ENCODE measurements at regions not wholly inside any gene's neighbourhood (a gene's known extent, or its start where the extent isn't known, plus 50 kb on each side); places are given as distances from the start of the nearest gene placed in this dataset.

DNA sequence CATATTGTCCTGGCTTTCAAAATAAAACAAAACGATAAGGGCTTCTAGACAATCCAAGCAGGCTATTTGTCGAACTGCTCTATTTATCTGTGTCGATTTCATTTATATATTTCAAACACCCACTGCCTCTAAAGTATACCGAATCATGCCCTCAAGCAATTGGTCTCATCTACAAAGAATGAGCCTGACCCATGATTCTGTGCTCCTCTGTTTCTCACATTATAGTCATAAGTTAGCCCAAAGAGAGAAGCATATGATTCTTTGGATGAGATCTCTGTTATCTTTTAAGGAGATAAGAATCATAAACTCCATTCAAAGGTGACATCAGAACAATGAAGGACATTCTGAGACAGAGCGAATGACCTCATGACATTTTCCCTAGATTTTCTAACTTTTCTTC, 191.1 kb downstream of the MAP2K6 start:
- H3K27ac ChIP-seq: no peak overlapping the region
- H3K36me3 ChIP-seq: no peaks in the 10 kb centered on the region
- no peak overlapping the region for H3K4me3 ChIP-seq
- in situ Hi-C loops (cut with MboI; ENCODE audit: low sequenced_read_pairs in 4 of 4) (loop anchor here in 2 of 4 donors (5.0 to 10.0 kb wide), 2 partner anchors 539 to 542 kb away; no protein-coding TSS in a partner anchor), intact Hi-C loops (cut with DNase I; ENCODE audit: low total_unique reads) (loop anchor here (5.0 to 10.0 kb wide), 2 partner anchors 129 to 947 kb away; no protein-coding TSS in a partner anchor)
- H3K27me3 ChIP-seq: no peaks in the 10 kb centered on the region
- DNase-seq (no peak), ATAC-seq (no peak)
- no peaks in the 10 kb centered on the region for H3K9me3 ChIP-seq
- H3K4me1 ChIP-seq: peaks cover 27 to 35% of the 10 kb centered on the region in 2 donors
- TF ChIP-seq, protein P1, sequence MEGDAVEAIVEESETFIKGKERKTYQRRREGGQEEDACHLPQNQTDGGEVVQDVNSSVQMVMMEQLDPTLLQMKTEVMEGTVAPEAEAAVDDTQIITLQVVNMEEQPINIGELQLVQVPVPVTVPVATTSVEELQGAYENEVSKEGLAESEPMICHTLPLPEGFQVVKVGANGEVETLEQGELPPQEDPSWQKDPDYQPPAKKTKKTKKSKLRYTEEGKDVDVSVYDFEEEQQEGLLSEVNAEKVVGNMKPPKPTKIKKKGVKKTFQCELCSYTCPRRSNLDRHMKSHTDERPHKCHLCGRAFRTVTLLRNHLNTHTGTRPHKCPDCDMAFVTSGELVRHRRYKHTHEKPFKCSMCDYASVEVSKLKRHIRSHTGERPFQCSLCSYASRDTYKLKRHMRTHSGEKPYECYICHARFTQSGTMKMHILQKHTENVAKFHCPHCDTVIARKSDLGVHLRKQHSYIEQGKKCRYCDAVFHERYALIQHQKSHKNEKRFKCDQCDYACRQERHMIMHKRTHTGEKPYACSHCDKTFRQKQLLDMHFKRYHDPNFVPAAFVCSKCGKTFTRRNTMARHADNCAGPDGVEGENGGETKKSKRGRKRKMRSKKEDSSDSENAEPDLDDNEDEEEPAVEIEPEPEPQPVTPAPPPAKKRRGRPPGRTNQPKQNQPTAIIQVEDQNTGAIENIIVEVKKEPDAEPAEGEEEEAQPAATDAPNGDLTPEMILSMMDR (IDR thresholded peaks at IDR 0.05 in 4 of 5, conservative IDR thresholded peaks at IDR 0.05 in 1 of 5): no peak
- TF ChIP-seq POLR2A (IDR thresholded peaks at IDR 0.05): no peak

DNA sequence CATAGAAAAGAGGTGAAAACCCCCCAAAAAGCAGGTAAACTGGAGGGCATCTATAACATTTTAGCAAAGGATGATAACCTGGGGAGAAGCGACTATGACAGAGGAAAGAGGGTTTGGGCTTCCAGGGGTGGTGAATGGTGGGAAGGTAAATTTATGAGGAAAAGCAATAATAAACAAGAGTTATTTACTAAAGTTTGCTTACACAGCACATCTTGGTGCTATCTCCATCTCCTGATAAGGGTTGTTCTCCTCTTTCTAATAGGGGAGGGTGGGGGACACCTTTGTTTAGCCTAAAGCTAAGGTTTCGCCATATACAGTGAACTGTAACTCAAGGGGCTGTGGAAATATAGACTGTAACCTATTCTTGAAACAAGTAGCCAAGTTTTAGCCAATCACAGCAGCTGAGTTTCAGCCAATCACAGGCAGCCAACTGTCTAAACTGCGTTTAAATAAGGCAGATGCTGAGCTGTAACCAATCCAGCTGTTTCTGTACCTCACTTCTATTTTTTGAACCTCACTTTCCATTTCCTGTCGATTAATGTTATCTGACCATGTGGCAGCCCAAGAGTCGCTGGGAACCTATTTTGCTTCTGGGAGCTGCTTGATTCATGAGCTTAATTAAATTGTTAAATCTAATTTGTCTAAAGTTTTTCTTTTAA, 191.8 kb downstream of the MAP2K6 start:
- in situ Hi-C loops (cut with MboI; ENCODE audit: low sequenced_read_pairs in 4 of 4) (loop anchor here in 2 of 4 donors (5.0 to 10.0 kb wide), 2 partner anchors 539 to 541 kb away; no protein-coding TSS in a partner anchor), intact Hi-C loops (cut with DNase I; ENCODE audit: low total_unique reads) (loop anchor here (5.0 to 10.0 kb wide), 2 partner anchors 129 to 946 kb away; no protein-coding TSS in a partner anchor)
- Histone ChIP-seq H3K4me1 (peaks cover 27 to 35% of the 10 kb centered on the region in 2 donors), H3K27ac (peak overlapping the region in 1 of 4 donors; percentile 69), H3K9me3 (no peaks in the 10 kb centered on the region), H3K27me3 (no peaks in the 10 kb centered on the region), H3K4me3 (no peak overlapping the region), H3K36me3 (no peaks in the 10 kb centered on the region)
- no peak for ATAC-seq
- DNase-seq: no peak
- TF ChIP-seq POLR2A (IDR thresholded peaks at IDR 0.05): no peak
- TF ChIP-seq, protein P1 (IDR thresholded peaks at IDR 0.05 in 4 of 5, conservative IDR thresholded peaks at IDR 0.05 in 1 of 5): no peak

DNA sequence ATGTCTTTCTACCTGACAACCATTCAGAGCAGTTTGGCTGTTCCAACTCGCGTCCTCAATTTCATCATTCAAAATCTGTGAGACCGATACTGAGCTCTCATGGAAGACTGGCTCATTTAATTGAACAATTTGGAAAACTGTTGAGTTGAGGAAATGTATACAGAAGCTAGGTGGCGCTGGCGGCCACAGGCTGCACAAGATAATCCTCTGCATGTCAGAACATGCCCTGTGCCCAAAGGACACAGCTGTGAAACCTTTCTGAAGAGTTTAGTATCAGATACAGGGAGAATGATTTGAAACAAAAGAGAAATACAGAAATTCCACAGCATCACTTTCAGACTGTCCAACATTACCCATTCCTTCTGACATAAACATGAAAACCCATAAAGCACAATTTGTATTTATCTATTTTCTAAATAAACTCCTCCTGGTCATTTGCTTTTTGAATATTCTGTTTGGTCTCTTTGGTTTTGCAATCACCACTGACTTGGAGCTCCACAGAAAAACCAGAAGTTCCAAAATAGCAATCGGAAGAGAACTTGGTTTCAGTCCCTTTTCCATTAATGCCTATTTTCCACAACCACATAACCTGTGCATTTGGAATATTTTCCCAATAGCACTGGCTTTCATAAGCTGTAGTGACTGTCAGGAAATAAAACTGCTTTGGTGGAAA, 192.8 kb downstream of the MAP2K6 start:
- no peaks in the 10 kb centered on the region for H3K9me3 ChIP-seq
- intact Hi-C loops (cut with DNase I; ENCODE audit: low total_unique reads) (loop anchor here (5.0 to 10.0 kb wide), 2 partner anchors 128 to 945 kb away; no protein-coding TSS in a partner anchor), in situ Hi-C loops (cut with MboI; ENCODE audit: low sequenced_read_pairs in 4 of 4) (loop anchor here in 2 of 4 donors (5.0 to 10.0 kb wide), 2 partner anchors 538 to 540 kb away; no protein-coding TSS in a partner anchor)
- no peaks in the 10 kb centered on the region for H3K36me3 ChIP-seq
- TF ChIP-seq, protein P1 (IDR thresholded peaks at IDR 0.05 in 4 of 5, conservative IDR thresholded peaks at IDR 0.05 in 1 of 5): peak; percentile 78 to 94 (median 86)
- TF ChIP-seq POLR2A (IDR thresholded peaks at IDR 0.05): no peak
- ATAC-seq (peak; percentile 60 to 88), DNase-seq (peak; percentile 55 to 75)
- H3K4me3 ChIP-seq: no peak overlapping the region
- H3K4me1 ChIP-seq: peaks cover 27 to 35% of the 10 kb centered on the region in 2 donors
- H3K27me3 ChIP-seq: no peaks in the 10 kb centered on the region
- H3K27ac ChIP-seq: peak overlapping the region; percentile 69 to 80 (median 72)

DNA sequence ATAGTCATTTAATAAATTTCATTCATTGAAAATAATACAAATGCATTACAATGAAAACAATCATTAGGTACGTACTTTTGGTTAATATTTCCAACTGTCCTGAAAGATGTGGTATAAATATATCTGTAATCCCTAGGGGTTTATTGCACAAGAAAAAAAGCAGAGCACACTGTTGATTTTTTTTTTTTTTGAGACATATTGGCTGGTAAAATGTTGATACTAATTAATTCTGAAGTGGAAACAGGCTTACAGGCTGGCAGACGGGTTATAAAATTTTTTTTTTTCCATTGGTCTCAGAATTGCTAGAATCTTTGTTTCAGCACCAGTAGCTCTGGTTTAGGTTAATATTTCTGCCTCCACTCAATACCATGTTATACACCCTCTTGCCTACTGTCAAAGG, 193.6 kb downstream of the MAP2K6 start:
- Histone ChIP-seq H3K27ac (peak overlapping the region; percentile 69 to 80 (median 72)), H3K36me3 (no peaks in the 10 kb centered on the region), H3K4me3 (no peak overlapping the region), H3K27me3 (no peaks in the 10 kb centered on the region), H3K4me1 (peaks cover 27 to 35% of the 10 kb centered on the region in 2 donors), H3K9me3 (no peaks in the 10 kb centered on the region)
- DNase-seq (no peak), ATAC-seq (no peak)
- intact Hi-C loops (cut with DNase I; ENCODE audit: low total_unique reads) (loop anchor here (2.0 to 10.0 kb wide), 4 partner anchors 127 to 944 kb away; partner anchors contain the start of gene KCNJ2), in situ Hi-C loops (cut with MboI; ENCODE audit: low sequenced_read_pairs in 4 of 4) (loop anchor here in 2 of 4 donors (5.0 to 10.0 kb wide), 2 partner anchors 537 to 539 kb away; no protein-coding TSS in a partner anchor)
- TF ChIP-seq, protein P1 (IDR thresholded peaks at IDR 0.05 in 4 of 5, conservative IDR thresholded peaks at IDR 0.05 in 1 of 5): no peak
- TF ChIP-seq POLR2A (IDR thresholded peaks at IDR 0.05): no peak
